Kidney (tissue), 13 donors: ENCODE measurements at regions not wholly inside any gene's neighbourhood (a gene's known extent, or its start where the extent isn't known, plus 50 kb on each side); places are given as distances from the start of the nearest gene placed in this dataset.

Source experiments
- DNase-seq, 5 donors: peaks; one replicate each; pipeline ENCODE4 v3.0.0-alpha.2; 2013 to 2020
- FAIRE-seq: peaks from 2 replicates; lab custom pipeline; 2012; peaks lifted over from hg19 to GRCh38; lab: Jason Lieb, UNC
- H3K27ac ChIP-seq, 2 donors: one replicate each; pipeline ENCODE4 v1.7.0; 2013; ENCODE audit warnings: low read depth in 2 of 2, low read length in 2 of 2, inconsistent platforms in 1 of 2
- H3K27me3 ChIP-seq: one replicate; pipeline ENCODE4 v1.7.1; 2013; ENCODE audit warnings: low read length, inconsistent platforms; ENCODE audit not compliant: control insufficient read depth, insufficient read depth
- H3K36me3 ChIP-seq, 3 donors: one replicate each; pipeline versions ENCODE4 v1.7.0 to v1.7.1; 2013; ENCODE audit warnings: low read length in 3 of 3, control low read depth in 1 of 3, inconsistent platforms in 1 of 3; ENCODE audit not compliant: insufficient read depth in 3 of 3, control insufficient read depth in 2 of 3
- H3K4me1 ChIP-seq, 3 donors: one replicate each; pipeline versions ENCODE4 v1.7.0 to v1.7.1; 2013; ENCODE audit warnings: low read length in 3 of 3, inconsistent platforms in 1 of 3, low read depth in 1 of 3; ENCODE audit not compliant: control insufficient read depth in 2 of 3, insufficient read depth in 2 of 3
- H3K4me3 ChIP-seq, 3 donors: one replicate each; pipeline versions ENCODE4 v1.7.0 to v1.8.1; 2013; ENCODE audit warnings: low read length in 3 of 3, control low read depth in 1 of 3, inconsistent platforms in 1 of 3
- H3K9ac ChIP-seq, 3 donors: one replicate each; pipeline versions ENCODE4 v1.7.0 to v1.7.1; 2013; ENCODE audit warnings: low read length in 3 of 3, control low read depth in 1 of 3, inconsistent platforms in 1 of 3
- H3K9me3 ChIP-seq, 3 donors: one replicate each; pipeline versions ENCODE4 v1.7.0 to v1.7.1; 2013; ENCODE audit warnings: low read length in 3 of 3, control low read depth in 1 of 3, inconsistent platforms in 1 of 3; ENCODE audit not compliant: control insufficient read depth in 2 of 3, insufficient read depth in 1 of 3
- intact Hi-C: fragments of 100-400 bp; cut with DNase I; formaldehyde crosslinking; loops from one replicate; pipeline ENCODE4 v1.11.1; 2022
- TF ChIP-seq, protein P1 (sequence below): IDR thresholded peaks from 3 replicates; pipeline ENCODE4 v1.5.1; 2012; ENCODE audit warnings: mild to moderate bottlenecking, moderate library complexity, borderline replicate concordance; ENCODE audit not compliant: insufficient read depth; ENCODE audit errors: extremely low read depth
- donor health status: control.
- donor health status: control.
- donor health status: control.
- donor health status: control.
- donor health status: control.
- donor health status: DM: yes; HTN: yes; CAD: no.
- donor health status: Normal renal cell carcinoma (clear cell type).

DNA sequence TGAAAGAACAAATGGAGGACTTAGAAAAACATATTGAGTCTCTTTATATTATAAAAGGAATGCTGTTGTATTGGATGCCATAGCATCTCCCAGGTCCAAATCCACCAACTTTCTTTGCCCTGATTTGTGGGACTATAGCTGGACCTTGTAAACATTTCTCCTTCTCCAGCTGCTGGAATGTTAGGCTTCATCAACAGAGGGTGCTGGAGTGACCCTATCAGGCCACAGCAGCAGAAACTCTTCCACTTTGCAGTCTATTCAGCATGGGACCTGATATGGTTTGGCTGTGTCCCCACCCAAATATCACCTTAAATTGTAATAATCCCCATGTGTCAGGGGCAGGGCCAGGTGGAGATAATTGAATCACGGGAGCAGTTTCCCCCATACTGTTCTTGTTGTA lies 138.4 kb upstream of the ARL4C start:
- FAIRE-seq = no peak
- intact Hi-C loops = no loop called here
- H3K4me3 ChIP-seq = no peak overlapping the region
- no peak for DNase-seq
- H3K27ac ChIP-seq = no peak overlapping the region
- H3K4me1 ChIP-seq = peaks cover 2 to 7% (median 6%) of the 10 kb centered on the region in 3 donors
- TF ChIP-seq, protein P1, sequence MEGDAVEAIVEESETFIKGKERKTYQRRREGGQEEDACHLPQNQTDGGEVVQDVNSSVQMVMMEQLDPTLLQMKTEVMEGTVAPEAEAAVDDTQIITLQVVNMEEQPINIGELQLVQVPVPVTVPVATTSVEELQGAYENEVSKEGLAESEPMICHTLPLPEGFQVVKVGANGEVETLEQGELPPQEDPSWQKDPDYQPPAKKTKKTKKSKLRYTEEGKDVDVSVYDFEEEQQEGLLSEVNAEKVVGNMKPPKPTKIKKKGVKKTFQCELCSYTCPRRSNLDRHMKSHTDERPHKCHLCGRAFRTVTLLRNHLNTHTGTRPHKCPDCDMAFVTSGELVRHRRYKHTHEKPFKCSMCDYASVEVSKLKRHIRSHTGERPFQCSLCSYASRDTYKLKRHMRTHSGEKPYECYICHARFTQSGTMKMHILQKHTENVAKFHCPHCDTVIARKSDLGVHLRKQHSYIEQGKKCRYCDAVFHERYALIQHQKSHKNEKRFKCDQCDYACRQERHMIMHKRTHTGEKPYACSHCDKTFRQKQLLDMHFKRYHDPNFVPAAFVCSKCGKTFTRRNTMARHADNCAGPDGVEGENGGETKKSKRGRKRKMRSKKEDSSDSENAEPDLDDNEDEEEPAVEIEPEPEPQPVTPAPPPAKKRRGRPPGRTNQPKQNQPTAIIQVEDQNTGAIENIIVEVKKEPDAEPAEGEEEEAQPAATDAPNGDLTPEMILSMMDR = no peak
- H3K27me3 ChIP-seq = no peaks in the 10 kb centered on the region
- H3K9me3 ChIP-seq = no peaks in the 10 kb centered on the region
- no peaks in the 10 kb centered on the region for H3K36me3 ChIP-seq
- no peak overlapping the region for H3K9ac ChIP-seq

DNA sequence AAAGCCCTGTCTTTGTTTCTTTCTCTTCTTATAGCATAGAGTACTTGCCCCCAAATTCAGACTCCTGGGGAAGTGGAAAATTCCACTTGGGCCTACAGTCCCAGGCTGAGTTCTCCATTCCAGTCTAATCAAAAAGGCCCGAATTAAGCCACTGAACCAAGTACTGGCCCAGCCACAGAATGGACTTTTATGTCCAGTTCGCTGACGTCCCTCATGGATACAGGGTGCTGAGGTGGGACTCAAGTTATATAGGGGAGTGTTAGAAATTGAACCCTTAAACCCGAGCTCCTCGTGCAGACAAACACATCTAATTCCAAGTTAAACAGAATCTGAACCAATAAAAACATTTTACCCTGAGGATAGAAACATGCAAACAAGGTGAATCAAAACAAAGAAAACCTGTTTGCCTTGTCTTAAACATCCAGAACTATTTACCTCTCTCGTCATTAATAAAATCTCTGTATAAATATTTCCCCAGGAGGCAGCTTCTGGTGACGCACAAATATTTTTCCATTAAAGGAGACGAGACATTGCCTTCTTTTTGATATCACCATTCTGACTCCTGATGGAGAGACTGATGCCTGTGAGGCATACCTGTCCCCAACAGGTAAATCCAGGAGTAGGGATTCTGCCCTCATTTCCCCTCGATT lies 136.8 kb upstream of the ARL4C start:
- H3K4me1 ChIP-seq = peaks cover 0 to 7% (median 2%) of the 10 kb centered on the region in 3 donors
- H3K27me3 ChIP-seq = no peaks in the 10 kb centered on the region
- TF ChIP-seq, protein P1 = no peak
- DNase-seq = no peak
- H3K27ac ChIP-seq = peak overlapping the region in 1 of 2 donors; percentile 7
- no peaks in the 10 kb centered on the region for H3K9me3 ChIP-seq
- intact Hi-C loops = no loop called here
- H3K36me3 ChIP-seq = no peaks in the 10 kb centered on the region
- H3K9ac ChIP-seq = no peak overlapping the region
- FAIRE-seq = no peak
- H3K4me3 ChIP-seq = no peak overlapping the region

DNA sequence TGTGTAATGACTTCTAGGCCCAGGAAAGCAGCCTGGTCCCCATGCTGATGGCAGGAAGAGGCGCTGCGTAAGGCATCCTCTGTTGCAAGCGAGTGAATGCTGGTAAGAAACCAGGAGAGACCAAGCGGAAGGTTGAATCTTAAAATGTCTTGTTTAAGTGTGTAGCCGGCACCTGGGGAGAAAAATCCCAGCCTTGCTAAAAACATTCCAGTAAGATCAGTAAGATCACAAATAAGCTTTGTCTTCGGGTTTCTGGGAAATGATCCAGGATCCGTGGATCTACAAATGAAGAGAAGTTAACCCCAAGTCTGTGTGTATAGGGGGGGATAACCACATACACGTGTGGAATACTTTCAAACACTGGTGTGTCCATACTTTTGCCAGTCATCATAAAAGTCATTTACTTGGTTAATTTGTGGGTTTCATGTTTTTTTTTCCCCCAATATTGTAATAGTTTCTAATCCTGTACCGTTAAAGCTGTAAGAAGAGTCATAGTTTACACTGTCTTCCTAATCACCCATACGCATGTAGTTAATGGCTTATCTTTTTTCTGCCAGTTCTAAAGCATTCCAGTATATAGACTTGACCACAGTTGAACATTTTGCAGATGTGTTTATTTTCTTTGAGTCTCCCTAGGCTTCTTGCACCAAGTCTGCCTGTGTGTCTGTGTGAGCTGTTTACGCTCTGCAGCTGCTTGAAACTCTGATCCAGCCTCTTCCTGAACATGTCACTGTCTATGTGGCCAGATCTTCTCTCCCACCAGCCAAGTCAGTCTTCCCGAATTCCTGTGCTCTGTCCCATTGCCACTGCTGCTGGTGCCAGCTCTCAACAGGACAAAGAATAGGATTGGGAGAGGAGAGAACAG lies 135.9 kb upstream of the ARL4C start:
- H3K27ac ChIP-seq = peak overlapping the region; percentile 16 to 41
- H3K27me3 ChIP-seq = no peaks in the 10 kb centered on the region
- FAIRE-seq (no peak), DNase-seq (peak in 1 of 5 donors; percentile 13)
- H3K9me3 ChIP-seq = no peaks in the 10 kb centered on the region
- no peak overlapping the region for H3K4me3 ChIP-seq
- H3K36me3 ChIP-seq = no peaks in the 10 kb centered on the region
- no peak overlapping the region for H3K9ac ChIP-seq
- peaks cover 0 to 7% (median 2%) of the 10 kb centered on the region in 3 donors for H3K4me1 ChIP-seq
- intact Hi-C loops = no loop called here
- TF ChIP-seq, protein P1 = no peak
